ENCODE measurements at regions not wholly inside any gene's neighbourhood (a gene's known extent, or its start where the extent isn't known, plus 50 kb on each side); places are given as distances from the start of the nearest gene placed in this dataset.

- TF ChIP-seq POLR2AphosphoS5 (IDR thresholded peaks at IDR 0.05; ENCODE audit: low read depth, low read length) = no peak
- no peak for TF ChIP-seq CTCF (IDR thresholded peaks at IDR 0.05)
- TF ChIP-seq SIN3A (IDR thresholded peaks at IDR 0.05; ENCODE audit: borderline replicate concordance, insufficient read depth, low read depth, low read length) = no peak
- TF ChIP-seq REST (IDR thresholded peaks at IDR 0.05; ENCODE audit: insufficient read depth in 1 of 2, low read depth in 2 of 2, low read length in 1 of 2) = no peak
These were observed 85.7 kb downstream of the HOXA1 start for GRCh38 chr7:27010068-27010467.

Measured in Panc1 (cell line).